ENCODE measurements at regions not wholly inside any gene's neighbourhood (a gene's known extent, or its start where the extent isn't known, plus 50 kb on each side); places are given as distances from the start of the nearest gene placed in this dataset.

DNA sequence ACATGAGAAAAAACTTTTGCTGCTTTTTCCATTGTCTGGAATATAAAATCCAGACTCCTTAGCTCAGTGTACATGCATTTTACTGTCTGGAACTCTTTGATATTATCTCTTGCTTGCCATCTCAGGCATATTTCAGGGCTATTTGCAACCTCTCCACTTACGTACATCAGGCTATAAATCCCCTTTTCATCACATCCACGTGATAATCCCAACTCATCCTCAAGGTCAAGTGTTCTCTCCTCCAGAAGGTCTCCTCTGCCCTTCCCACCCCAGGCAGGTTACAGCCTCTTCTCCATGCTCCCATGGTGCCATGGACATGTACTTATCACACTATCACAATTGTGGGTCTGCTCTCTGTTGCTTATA, 202.5 kb upstream of the RBMS1 start:
- BruUV-seq (replicated peaks): no TSS peak
- ChIA-PET POLR2A (interaction anchor here (0.6 kb wide), 1 partner anchor 516 kb away, joined by 3 read pairs; no protein-coding TSS in a partner anchor), CTCF (no interaction called here)
- DNase-seq (ENCODE audit: low read depth, low spot score) (no peak), ATAC-seq (no peak)
- Histone ChIP-seq H3K27ac (ENCODE audit: low read length) (no peak overlapping the region), H3K4me3 (ENCODE audit: low read depth in 2 of 2, low read length in 2 of 2) (no peak overlapping the region), H3K36me3 (ENCODE audit: control insufficient read depth, insufficient read depth, low read length) (no peaks in the 10 kb centered on the region), H3K27me3 (ENCODE audit: control insufficient read depth, insufficient read depth, low read length) (no peaks in the 10 kb centered on the region), H3K4me1 (ENCODE audit: control insufficient read depth, insufficient read depth, low read length) (no peaks in the 10 kb centered on the region), H3K9me3 (ENCODE audit: control insufficient read depth, insufficient read depth, low read depth, low read length) (no peaks in the 10 kb centered on the region)
- intact Hi-C loops (cut with micrococcal nuclease; ENCODE audit: unreplicated experiment): no loop called here
- in situ Hi-C loops (cut with HindIII; ENCODE audit: low pct_unique_long_range_greater_than_20kb, low sequenced_read_pairs): no loop called here
- TF ChIP-seq SIN3A (IDR thresholded peaks at IDR 0.05; ENCODE audit: borderline replicate concordance, insufficient read depth, low read depth, low read length) (no peak), POLR2AphosphoS5 (IDR thresholded peaks at IDR 0.05; ENCODE audit: low read depth, low read length) (no peak), TCF7L2 (IDR thresholded peaks at IDR 0.05; ENCODE audit: low read depth, low read length) (no peak)
- TF ChIP-seq, protein P1, sequence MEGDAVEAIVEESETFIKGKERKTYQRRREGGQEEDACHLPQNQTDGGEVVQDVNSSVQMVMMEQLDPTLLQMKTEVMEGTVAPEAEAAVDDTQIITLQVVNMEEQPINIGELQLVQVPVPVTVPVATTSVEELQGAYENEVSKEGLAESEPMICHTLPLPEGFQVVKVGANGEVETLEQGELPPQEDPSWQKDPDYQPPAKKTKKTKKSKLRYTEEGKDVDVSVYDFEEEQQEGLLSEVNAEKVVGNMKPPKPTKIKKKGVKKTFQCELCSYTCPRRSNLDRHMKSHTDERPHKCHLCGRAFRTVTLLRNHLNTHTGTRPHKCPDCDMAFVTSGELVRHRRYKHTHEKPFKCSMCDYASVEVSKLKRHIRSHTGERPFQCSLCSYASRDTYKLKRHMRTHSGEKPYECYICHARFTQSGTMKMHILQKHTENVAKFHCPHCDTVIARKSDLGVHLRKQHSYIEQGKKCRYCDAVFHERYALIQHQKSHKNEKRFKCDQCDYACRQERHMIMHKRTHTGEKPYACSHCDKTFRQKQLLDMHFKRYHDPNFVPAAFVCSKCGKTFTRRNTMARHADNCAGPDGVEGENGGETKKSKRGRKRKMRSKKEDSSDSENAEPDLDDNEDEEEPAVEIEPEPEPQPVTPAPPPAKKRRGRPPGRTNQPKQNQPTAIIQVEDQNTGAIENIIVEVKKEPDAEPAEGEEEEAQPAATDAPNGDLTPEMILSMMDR (IDR thresholded peaks at IDR 0.05): no peak
- TF ChIP-seq, protein P2, sequence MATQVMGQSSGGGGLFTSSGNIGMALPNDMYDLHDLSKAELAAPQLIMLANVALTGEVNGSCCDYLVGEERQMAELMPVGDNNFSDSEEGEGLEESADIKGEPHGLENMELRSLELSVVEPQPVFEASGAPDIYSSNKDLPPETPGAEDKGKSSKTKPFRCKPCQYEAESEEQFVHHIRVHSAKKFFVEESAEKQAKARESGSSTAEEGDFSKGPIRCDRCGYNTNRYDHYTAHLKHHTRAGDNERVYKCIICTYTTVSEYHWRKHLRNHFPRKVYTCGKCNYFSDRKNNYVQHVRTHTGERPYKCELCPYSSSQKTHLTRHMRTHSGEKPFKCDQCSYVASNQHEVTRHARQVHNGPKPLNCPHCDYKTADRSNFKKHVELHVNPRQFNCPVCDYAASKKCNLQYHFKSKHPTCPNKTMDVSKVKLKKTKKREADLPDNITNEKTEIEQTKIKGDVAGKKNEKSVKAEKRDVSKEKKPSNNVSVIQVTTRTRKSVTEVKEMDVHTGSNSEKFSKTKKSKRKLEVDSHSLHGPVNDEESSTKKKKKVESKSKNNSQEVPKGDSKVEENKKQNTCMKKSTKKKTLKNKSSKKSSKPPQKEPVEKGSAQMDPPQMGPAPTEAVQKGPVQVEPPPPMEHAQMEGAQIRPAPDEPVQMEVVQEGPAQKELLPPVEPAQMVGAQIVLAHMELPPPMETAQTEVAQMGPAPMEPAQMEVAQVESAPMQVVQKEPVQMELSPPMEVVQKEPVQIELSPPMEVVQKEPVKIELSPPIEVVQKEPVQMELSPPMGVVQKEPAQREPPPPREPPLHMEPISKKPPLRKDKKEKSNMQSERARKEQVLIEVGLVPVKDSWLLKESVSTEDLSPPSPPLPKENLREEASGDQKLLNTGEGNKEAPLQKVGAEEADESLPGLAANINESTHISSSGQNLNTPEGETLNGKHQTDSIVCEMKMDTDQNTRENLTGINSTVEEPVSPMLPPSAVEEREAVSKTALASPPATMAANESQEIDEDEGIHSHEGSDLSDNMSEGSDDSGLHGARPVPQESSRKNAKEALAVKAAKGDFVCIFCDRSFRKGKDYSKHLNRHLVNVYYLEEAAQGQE (IDR thresholded peaks at IDR 0.05; ENCODE audit: insufficient read depth in 1 of 2, low read depth in 2 of 2, low read length in 1 of 2): no peak

DNA sequence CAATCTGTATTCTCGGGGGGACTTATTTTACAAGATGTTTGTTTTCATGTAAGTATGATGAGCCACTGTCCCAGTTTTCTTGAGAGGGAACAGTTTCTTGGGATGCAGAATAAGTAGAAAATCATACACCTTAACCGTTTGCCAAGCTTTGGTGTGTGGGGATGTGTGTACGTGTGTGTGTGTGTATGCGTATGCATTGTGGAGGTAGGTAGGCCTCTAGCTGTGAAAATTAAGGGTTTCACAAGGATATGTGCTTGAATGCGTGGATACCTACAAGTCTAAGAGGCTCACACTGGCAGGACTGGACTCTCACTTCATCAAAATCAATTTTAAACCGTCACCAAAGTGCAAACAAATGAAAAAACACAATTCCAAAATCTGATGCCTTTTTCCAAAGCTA, 204.2 kb upstream of the RBMS1 start:
- ChIA-PET POLR2A (no interaction called here), CTCF (no interaction called here)
- H3K27me3 ChIP-seq (ENCODE audit: control insufficient read depth, insufficient read depth, low read length): no peaks in the 10 kb centered on the region
- no peak for DNase-seq (ENCODE audit: low read depth, low spot score)
- no peaks in the 10 kb centered on the region for H3K9me3 ChIP-seq (ENCODE audit: control insufficient read depth, insufficient read depth, low read depth, low read length)
- BruUV-seq (replicated peaks): no TSS peak
- H3K4me1 ChIP-seq (ENCODE audit: control insufficient read depth, insufficient read depth, low read length): no peaks in the 10 kb centered on the region
- no peak overlapping the region for H3K4me3 ChIP-seq (ENCODE audit: low read depth in 2 of 2, low read length in 2 of 2)
- no peaks in the 10 kb centered on the region for H3K36me3 ChIP-seq (ENCODE audit: control insufficient read depth, insufficient read depth, low read length)
- intact Hi-C loops (cut with micrococcal nuclease; ENCODE audit: unreplicated experiment) (no loop called here), in situ Hi-C loops (cut with HindIII; ENCODE audit: low pct_unique_long_range_greater_than_20kb, low sequenced_read_pairs) (no loop called here)
- H3K27ac ChIP-seq (ENCODE audit: low read length): no peak overlapping the region
- ATAC-seq: no peak
- TF ChIP-seq, protein P2 (IDR thresholded peaks at IDR 0.05; ENCODE audit: insufficient read depth in 1 of 2, low read depth in 2 of 2, low read length in 1 of 2): no peak
- TF ChIP-seq POLR2AphosphoS5 (IDR thresholded peaks at IDR 0.05; ENCODE audit: low read depth, low read length) (no peak), SIN3A (IDR thresholded peaks at IDR 0.05; ENCODE audit: borderline replicate concordance, insufficient read depth, low read depth, low read length) (no peak), TCF7L2 (IDR thresholded peaks at IDR 0.05; ENCODE audit: low read depth, low read length) (no peak)
- TF ChIP-seq, protein P1 (IDR thresholded peaks at IDR 0.05): no peak

Data from Panc1 (cell line).